Aorta (tissue), 5 donors: ENCODE measurements at regions not wholly inside any gene's neighbourhood (a gene's known extent, or its start where the extent isn't known, plus 50 kb on each side); places are given as distances from the start of the nearest gene placed in this dataset.

Source experiments
- ATAC-seq: fragments of 200-7000 bp; cut with Tn5 transposase; one replicate; pipeline ENCODE4 v1.9.1; 2022; ENCODE audit warnings: moderate library complexity; ENCODE audit not compliant: low FRiP score
- DNase-seq, 2 donors: peaks; one replicate each; pipeline ENCODE4 v3.0.0-alpha.2; 2020
- H3K27ac ChIP-seq, 2 donors: one replicate each; pipeline ENCODE4 v1.5.1; 2013; ENCODE audit warnings: low read length in 2 of 2, mild to moderate bottlenecking in 2 of 2, moderate library complexity in 2 of 2, control low read depth in 1 of 2, inconsistent platforms in 1 of 2, low read depth in 1 of 2
- H3K27me3 ChIP-seq, 2 donors: one replicate each; pipeline ENCODE4 v1.6.1; 2013; ENCODE audit warnings: control low read depth in 1 of 2, low read length in 1 of 2, mild to moderate bottlenecking in 1 of 2, moderate library complexity in 1 of 2; ENCODE audit not compliant: insufficient read depth in 2 of 2, control insufficient read depth in 1 of 2
- H3K36me3 ChIP-seq, 2 donors: one replicate each; pipeline ENCODE4 v1.6.1; 2013; ENCODE audit warnings: control low read depth in 1 of 2, low read length in 1 of 2, mild to moderate bottlenecking in 1 of 2; ENCODE audit not compliant: insufficient read depth in 2 of 2, control insufficient read depth in 1 of 2
- H3K4me1 ChIP-seq, 2 donors: one replicate each; pipeline ENCODE4 v1.6.1; 2013; ENCODE audit warnings: low read length in 2 of 2, control low read depth in 1 of 2, mild to moderate bottlenecking in 1 of 2, moderate library complexity in 1 of 2; ENCODE audit not compliant: insufficient read depth in 2 of 2, control insufficient read depth in 1 of 2
- H3K4me3 ChIP-seq, 2 donors: one replicate each; pipeline ENCODE4 v1.5.1; 2013; ENCODE audit warnings: low read length in 2 of 2, control low read depth in 1 of 2, mild to moderate bottlenecking in 1 of 2
- H3K9me3 ChIP-seq: one replicate; pipeline ENCODE4 v1.6.1; 2013; ENCODE audit warnings: mild to moderate bottlenecking, low read length; ENCODE audit not compliant: control insufficient read depth
- WGBS, 2 donors: extraction: QIAGEN DNeasy Blood & Tissue Kit; methylation state at CpG; one replicate each; pipeline ENCODE4 v1.1.7; 2013; 5-methylcytosine and 5-hydroxymethylcytosine counted together
- intact Hi-C, 2 donors: fragments of 100-400 bp; cut with DNase I; formaldehyde crosslinking; loops; one replicate each; pipeline versions ENCODE4 v1.14.2 to v1.15.0; 2022
- donor health status: healthy with polysubstance abuse.
- donor health status: Bipolar disorder and iron deficiency.
- donor health status: DM: no; HTN: no; CAD: no.
- donor health status: DM: no; HTN: no; CAD: no.
- donor health status: DM: yes; HTN: yes; CAD: no.

DNA sequence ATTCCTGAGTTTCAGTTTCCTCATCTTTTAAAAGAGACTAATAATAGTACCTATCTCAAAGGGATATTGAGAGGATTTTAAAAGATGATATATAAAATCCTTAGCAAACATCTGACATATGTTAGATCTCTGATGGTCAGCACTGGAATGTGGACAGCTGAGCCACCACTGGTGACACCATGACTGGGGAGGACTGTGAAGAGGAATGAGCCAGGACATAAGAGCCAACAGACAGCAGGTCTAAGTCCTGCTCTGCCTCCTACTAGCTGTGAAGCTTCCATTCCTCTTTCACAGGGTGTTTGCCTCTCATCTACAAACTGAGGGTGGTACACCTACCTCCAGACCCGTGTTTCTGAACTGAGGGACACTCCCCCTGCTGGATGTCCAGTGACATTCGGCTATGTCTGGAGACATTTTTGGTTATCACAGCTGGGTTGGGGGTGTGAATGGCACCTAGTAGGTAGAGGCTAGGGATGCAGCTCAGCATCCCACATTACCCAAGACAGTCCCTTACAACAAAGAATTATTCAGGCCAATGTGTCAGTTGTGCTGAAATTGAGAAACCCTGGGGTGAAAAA, 109.1 kb upstream of the OLIG2 start:
- H3K4me3 ChIP-seq = no peak overlapping the region
- ATAC-seq (no peak), DNase-seq (no peak)
- H3K27me3 ChIP-seq = no peaks in the 10 kb centered on the region
- H3K27ac ChIP-seq = no peak overlapping the region
- intact Hi-C loops = no loop called here
- H3K9me3 ChIP-seq = peaks cover 2% of the 10 kb centered on the region
- H3K4me1 ChIP-seq = no peaks in the 10 kb centered on the region
- 73 to 77% methylated on average over 2 of the region's 2 CpGs for WGBS, 2 donors
- H3K36me3 ChIP-seq = no peaks in the 10 kb centered on the region

DNA sequence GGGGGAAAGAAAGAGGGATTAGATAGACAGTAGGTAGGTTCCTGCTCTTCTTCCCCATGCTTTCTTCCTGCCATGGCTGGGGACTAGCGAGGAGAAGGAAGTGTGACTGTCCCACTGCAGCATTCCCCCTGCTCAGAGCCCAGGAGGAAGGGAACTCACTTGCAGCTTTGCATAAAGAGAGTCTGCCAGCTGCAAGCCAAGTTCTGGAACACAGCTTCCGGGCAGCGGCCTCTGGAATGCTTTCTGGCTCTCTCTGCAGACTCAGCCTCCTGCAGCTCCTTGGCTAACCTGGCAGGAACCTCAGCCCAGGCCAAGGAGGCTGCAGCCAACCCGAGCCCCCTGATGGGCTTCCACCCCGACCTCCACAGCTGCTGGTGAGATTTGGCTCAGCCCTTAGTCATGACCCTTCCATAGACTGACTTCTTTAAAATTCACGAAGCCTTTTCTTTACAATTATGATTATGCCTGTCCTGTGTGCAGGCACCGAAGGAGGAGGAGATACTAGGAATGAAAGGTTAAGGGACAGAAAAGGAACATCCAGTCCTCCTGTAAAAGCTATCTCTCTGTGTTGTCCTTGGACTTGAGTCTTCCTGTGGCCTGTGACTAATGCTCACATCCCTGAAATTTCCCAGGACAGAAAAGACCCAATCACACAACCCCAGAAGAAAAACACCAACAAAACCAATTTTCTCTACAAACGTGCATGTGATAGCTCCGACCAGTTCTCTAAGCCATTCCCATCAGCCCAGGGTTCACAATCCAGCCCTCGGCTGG, 108.2 kb upstream of the OLIG2 start:
- H3K4me3 ChIP-seq = no peak overlapping the region
- intact Hi-C loops = no loop called here
- H3K27ac ChIP-seq = no peak overlapping the region
- no peaks in the 10 kb centered on the region for H3K36me3 ChIP-seq
- no peaks in the 10 kb centered on the region for H3K4me1 ChIP-seq
- ATAC-seq = no peak
- peak in 1 of 2 donors; percentile 60 for DNase-seq
- peaks cover 3% of the 10 kb centered on the region for H3K9me3 ChIP-seq
- no peaks in the 10 kb centered on the region for H3K27me3 ChIP-seq
- WGBS, 2 donors = 24 to 26% methylated on average over 9 to 10 of the region's 10 CpGs

DNA sequence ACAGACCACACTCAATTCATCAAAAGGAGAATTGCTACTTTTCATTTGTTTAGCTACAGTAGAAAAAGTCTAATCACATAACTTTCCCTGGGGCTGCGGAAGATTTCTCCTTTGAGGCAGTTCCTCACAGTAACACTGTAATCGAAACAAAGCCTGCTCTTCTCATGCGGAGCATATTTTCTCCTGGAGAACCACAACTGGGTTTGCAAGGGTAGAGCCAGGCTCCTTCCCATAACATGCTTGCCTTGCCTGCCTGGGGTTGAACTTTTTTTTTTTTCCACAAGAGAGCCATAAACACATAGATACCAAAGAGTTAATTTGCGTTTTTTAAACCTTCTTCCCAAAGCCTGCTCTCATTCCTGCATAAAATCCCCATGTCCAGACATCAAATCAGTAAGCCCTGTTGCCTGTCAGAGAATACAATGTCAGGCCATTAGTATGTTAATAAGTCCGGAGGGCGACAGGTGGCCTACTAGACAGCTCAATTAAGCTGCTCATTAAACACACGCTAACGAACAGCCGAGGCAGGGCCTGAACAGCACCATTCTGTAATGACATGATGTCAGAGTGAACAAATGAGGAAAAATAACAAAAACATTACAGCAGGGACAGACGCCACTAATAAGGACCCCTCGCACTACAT, 107.1 kb upstream of the OLIG2 start:
- H3K27me3 ChIP-seq = no peaks in the 10 kb centered on the region
- no peak overlapping the region for H3K27ac ChIP-seq
- H3K36me3 ChIP-seq = no peaks in the 10 kb centered on the region
- H3K4me1 ChIP-seq = no peaks in the 10 kb centered on the region
- intact Hi-C loops = no loop called here
- 76 to 82% methylated on average over 11 of the region's 11 CpGs for WGBS, 2 donors
- H3K9me3 ChIP-seq = peaks cover 5% of the 10 kb centered on the region
- DNase-seq = no peak
- no peak for ATAC-seq
- no peak overlapping the region for H3K4me3 ChIP-seq

DNA sequence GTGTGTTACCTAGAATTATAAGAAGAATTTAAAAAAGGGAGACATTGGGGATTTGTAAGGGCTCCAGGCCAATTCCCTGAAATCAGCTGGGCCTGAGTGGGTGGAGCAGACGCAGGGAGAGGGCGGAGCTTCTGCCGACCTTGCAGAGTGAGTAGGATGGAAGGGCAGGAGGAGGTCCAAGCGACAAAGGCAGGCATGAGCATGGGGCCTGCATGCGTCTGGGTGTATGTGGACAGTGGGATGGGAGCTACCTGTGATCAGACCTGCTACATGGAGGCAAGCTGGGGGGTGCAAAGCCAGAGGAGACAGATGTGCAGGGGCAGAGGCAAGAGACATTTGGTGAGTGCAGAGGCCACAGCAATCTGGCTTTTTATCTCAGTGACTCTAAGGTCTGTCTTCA, 105.3 kb upstream of the OLIG2 start:
- Histone ChIP-seq H3K27ac (no peak overlapping the region), H3K4me3 (no peak overlapping the region), H3K36me3 (no peaks in the 10 kb centered on the region), H3K27me3 (no peaks in the 10 kb centered on the region), H3K9me3 (peaks cover 5% of the 10 kb centered on the region), H3K4me1 (no peaks in the 10 kb centered on the region)
- intact Hi-C loops = no loop called here
- DNase-seq (no peak), ATAC-seq (no peak)
- 72% methylated on average over 5 of the region's 5 CpGs for WGBS, 2 donors

DNA sequence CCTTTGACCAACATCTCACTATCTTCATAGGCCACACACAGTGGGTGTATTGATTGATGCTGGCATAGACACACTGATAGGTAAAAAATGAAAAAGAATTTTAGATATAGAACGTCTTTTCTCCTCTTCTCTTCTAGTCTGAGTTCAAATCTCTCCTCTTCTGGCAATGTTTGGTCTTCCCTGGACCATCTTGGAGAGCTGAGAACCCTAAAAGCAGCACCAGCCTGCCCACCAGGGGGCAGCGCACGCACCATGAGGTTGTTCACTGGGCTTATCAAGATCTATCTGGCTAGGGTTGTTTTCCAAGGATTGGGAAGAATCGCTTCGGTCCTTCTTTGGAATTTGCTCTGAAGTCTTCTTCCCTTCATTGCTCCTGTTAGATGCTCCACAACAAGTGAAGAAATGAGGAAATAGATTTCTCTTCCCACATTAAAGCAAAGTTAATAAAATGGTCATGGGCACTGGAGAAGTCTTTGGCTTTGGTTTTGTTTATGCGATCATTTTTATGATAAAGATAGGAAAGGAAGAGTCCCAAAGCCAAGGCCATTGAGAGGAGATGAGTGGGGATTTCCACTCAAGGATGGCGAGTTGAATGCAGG, 104.0 kb upstream of the OLIG2 start:
- ATAC-seq = no peak
- intact Hi-C loops = no loop called here

DNA sequence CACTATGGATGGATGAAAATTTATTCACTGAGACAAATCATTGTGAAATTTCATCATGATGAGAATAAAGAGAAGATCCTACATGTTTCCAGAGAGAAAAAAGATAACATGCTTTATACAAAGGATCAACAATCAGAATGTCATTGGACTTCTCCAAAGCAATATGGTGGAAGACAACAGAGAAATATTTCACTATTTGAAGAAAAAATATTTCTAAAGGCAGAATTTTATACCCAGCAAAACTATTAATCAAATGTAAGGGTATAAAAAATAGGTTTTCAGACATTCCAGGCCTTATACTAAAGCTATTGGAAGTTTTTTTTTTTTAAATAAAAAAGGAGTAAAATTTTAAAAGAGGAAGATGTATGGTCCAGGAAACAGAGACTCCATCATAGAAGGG, 100.6 kb upstream of the OLIG2 start:
- Histone ChIP-seq H3K27me3 (no peaks in the 10 kb centered on the region), H3K4me3 (no peak overlapping the region), H3K36me3 (no peaks in the 10 kb centered on the region), H3K27ac (no peak overlapping the region), H3K9me3 (peaks cover 3% of the 10 kb centered on the region), H3K4me1 (no peaks in the 10 kb centered on the region)
- intact Hi-C loops = no loop called here
- ATAC-seq (no peak), DNase-seq (no peak)

More for the DNA sequence above, 104.0 kb upstream of the OLIG2 start:
- Histone ChIP-seq H3K9me3 (peaks cover 3% of the 10 kb centered on the region), H3K27ac (no peak overlapping the region), H3K4me1 (no peaks in the 10 kb centered on the region), H3K4me3 (no peak overlapping the region), H3K27me3 (no peaks in the 10 kb centered on the region), H3K36me3 (no peaks in the 10 kb centered on the region)
- DNase-seq = no peak
- WGBS, 2 donors = 70 to 74% methylated on average over 7 of the region's 7 CpGs

DNA sequence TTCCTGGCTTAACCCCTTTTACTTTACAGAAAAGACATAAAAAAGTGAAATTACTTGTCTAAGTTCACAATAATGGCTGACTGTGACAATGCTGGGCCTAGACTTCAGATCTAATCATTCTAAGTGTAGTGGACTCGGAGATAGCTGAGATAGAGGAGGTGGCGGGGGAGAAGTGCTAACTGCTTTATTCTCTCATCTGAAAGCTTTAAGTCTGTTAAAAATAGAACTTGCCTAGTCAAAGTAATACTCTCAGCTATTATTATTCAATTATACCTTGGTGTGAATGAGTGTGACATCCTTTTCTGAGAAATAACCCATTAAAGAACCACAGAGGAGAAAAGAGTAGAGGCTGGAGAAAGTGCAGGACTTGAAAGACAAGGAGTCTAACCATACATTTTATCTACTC, 96.1 kb upstream of the OLIG2 start:
- no peak overlapping the region for H3K27ac ChIP-seq
- peaks cover 1% of the 10 kb centered on the region for H3K9me3 ChIP-seq
- peaks cover 0 to 2% of the 10 kb centered on the region in 2 donors for H3K27me3 ChIP-seq
- H3K4me1 ChIP-seq = no peaks in the 10 kb centered on the region
- no peak overlapping the region for H3K4me3 ChIP-seq
- H3K36me3 ChIP-seq = no peaks in the 10 kb centered on the region
- intact Hi-C loops = no loop called here
- no peak for DNase-seq
- no peak for ATAC-seq
- WGBS, 2 donors = 81 to 83% methylated on average over 2 of the region's 2 CpGs

DNA sequence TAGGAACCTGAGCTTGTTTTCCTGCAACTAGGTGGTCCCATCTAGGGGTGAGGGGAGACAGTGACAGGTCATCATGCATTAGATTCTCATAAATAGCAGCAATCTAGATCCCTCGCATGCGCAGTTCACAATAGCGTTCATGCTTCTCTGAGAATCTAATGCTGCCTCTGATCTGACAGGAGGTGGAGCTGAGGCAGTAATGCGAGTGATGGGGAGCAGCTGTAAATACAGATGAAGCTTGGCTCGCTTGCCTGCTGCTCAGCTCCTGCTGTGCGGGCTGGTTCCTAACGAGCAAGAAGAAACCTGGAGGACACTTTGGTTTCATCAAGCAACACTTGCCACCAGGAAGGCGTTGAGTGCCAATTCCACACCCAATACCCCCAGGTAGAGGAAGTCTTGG, 95.1 kb upstream of the OLIG2 start:
- ATAC-seq = no peak
- intact Hi-C loops = no loop called here

More for the DNA sequence above, 95.1 kb upstream of the OLIG2 start:
- Histone ChIP-seq H3K4me1 (no peaks in the 10 kb centered on the region), H3K27ac (no peak overlapping the region), H3K36me3 (no peaks in the 10 kb centered on the region), H3K9me3 (peaks cover 1% of the 10 kb centered on the region), H3K4me3 (no peak overlapping the region), H3K27me3 (peaks cover 0 to 2% of the 10 kb centered on the region in 2 donors)
- WGBS, 2 donors = 44 to 59% methylated on average over 8 of the region's 8 CpGs
- DNase-seq = no peak
